ENCODE measurements at regions not wholly inside any gene's neighbourhood (a gene's known extent, or its start where the extent isn't known, plus 50 kb on each side); places are given as distances from the start of the nearest gene placed in this dataset.
"Not testable (repeated sequence)": the region's sequence is repeated elsewhere in the genome, so short reads cannot be mapped to it uniquely, and the experiment has no call there.

- DNase-seq (ENCODE audit: low read depth) = no peak
Observed at GRCh38 chr20:29296256-29297230, 1960.9 kb upstream of the DEFB115 start.

- DNase-seq (ENCODE audit: low read depth) = no peak
Observed at GRCh38 chr20:29297411-29298270, 1959.8 kb upstream of the DEFB115 start.

- no peak for DNase-seq (ENCODE audit: low read depth)
Observed at GRCh38 chr20:29298271-29298590, 1959.2 kb upstream of the DEFB115 start.

- no peak for DNase-seq (ENCODE audit: low read depth)
Observed at GRCh38 chr20:29298759-29299613, 1958.5 kb upstream of the DEFB115 start.

GRCh38 chr20:29299811-29300578, 1957.5 kb upstream of the DEFB115 start:
- DNase-seq (ENCODE audit: low read depth) = no peak

GRCh38 chr20:29300579-29301551, 1956.6 kb upstream of the DEFB115 start:
- no peak for DNase-seq (ENCODE audit: low read depth)

GRCh38 chr20:29301624-29302259, 1955.7 kb upstream of the DEFB115 start:
- DNase-seq (ENCODE audit: low read depth) = no peak

GRCh38 chr20:29302979-29303644, 1954.4 kb upstream of the DEFB115 start:
- DNase-seq (ENCODE audit: low read depth) = no peak

- DNase-seq (ENCODE audit: low read depth) = no peak
Observed at GRCh38 chr20:29306390-29307072, 1950.9 kb upstream of the DEFB115 start.

- DNase-seq (ENCODE audit: low read depth) = not testable (repeated sequence)
Observed at GRCh38 chr20:29307484-29307883, 1950.0 kb upstream of the DEFB115 start.

- DNase-seq (ENCODE audit: low read depth) = not testable (repeated sequence)
Observed at GRCh38 chr20:29308956-29309355, 1948.5 kb upstream of the DEFB115 start.

- not testable (repeated sequence) for DNase-seq (ENCODE audit: low read depth)
Observed at GRCh38 chr20:29309481-29309880, 1948.0 kb upstream of the DEFB115 start.

GRCh38 chr20:29311046-29311445, 1946.4 kb upstream of the DEFB115 start:
- DNase-seq (ENCODE audit: low read depth) = not testable (repeated sequence)

- not testable (repeated sequence) for DNase-seq (ENCODE audit: low read depth)
Observed at GRCh38 chr20:29312679-29313078, 1944.8 kb upstream of the DEFB115 start.

- DNase-seq (ENCODE audit: low read depth) = no peak
Observed at GRCh38 chr20:29313481-29313880, 1944.0 kb upstream of the DEFB115 start.

- no peak for DNase-seq (ENCODE audit: low read depth)
Observed at GRCh38 chr20:29314294-29314693, 1943.2 kb upstream of the DEFB115 start.

- DNase-seq (ENCODE audit: low read depth) = no peak
Observed at GRCh38 chr20:29318871-29319461, 1938.5 kb upstream of the DEFB115 start.

GRCh38 chr20:29319725-29320124, 1937.7 kb upstream of the DEFB115 start:
- no peak for DNase-seq (ENCODE audit: low read depth)

All from stimulated activated CD8-positive, alpha-beta memory T cell treated with anti-CD3 and anti-CD28 coated beads, Interleukin-12 subunit alpha, Interleukin-12 subunit beta, amount 100 ng/mL, for 1 hour (primary cell).